Superior temporal gyrus (tissue), 1 donor: ENCODE measurements at regions not wholly inside any gene's neighbourhood (a gene's known extent, or its start where the extent isn't known, plus 50 kb on each side); places are given as distances from the start of the nearest gene placed in this dataset.
"Not testable (repeated sequence)": the region's sequence is repeated elsewhere in the genome, so short reads cannot be mapped to it uniquely, and the experiment has no call there.

ENCODE experiments used
- DNase-seq: peaks from one replicate; pipeline ENCODE4 v3.0.0-alpha.2; 2016; ENCODE audit errors: extremely low spot score

DNA sequence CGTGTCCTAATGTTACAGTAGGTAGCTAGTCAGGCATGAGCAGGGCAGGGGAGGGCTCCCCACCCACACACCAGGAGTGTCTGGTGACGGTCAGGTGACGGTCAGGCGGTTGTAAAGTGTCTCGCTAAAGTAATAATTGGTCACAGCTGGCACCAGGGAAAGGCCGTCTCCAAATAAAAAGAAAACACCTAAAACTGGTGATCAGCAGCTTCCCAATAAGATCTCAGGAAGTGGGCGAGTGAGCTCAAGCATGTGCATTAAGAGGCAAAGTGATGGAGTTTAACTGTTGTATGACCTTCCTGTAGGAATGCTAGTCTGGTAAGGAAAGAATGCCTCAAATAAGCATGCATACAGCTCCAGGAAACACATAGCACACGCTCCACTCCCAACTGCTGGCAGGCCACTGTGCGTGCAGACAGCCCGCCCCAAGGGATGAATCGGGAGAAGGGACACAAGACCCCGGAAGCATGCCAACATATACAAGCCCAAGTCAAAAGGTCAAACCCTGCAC, 177.1 kb downstream of the RNF144A start:
- no peak for DNase-seq

DNA sequence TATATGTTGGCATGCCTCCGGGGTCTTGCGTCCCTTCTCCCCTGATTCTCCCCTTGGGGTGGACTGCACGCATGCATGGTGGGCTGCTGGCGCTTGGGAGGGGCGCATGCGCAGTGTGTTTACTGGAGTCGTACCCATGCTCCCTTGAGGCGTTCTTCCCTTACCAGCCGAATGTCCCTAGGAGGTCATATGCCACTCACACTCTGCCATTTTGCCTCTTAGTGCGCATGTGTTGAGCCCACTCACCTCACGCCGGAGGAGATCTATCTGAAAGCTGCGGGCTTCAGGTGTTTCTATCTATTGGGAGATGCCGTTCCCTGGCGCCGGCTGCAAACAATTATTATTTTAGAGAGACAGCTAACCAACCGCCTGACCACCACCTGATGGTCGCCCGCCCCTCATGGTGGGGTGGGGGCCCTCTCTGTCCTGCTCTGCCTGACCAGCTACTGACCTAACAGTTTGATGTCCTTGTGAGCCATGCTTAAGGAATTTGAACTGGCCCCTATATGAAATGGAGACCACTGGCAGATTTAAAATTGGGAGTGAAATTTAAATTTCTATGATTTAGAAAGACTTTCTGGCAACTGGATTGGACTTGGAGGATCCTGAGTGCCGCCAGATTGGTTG, 179.6 kb downstream of the RNF144A start:
- no peak for DNase-seq

DNA sequence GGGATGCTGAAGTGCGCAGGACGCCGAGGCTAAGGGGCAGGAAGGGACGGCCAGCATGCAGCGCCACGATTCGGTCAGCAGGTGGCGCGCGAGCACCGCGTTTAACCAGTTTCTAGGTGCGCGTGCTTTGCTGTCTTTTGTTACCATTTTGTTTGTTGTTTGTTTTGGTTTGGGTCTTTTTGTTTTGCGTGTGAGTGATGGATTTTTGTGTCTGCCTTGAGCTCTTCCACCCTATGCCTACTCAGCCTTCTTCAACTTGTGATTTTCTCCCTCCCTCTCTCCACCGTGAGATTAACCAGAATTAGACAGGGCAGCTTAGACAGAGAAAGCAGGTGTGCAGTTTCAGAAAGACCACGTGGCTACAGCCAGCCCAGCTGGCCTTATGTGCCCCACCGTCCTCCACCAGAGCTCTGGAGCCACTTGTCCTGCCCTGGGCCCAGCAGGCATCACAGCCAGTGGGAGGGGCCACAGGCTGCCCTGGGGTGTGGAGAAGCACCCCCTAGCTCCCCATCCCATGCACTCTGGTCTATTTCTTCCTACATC, 180.2 kb downstream of the RNF144A start:
- peak; percentile 85 for DNase-seq

DNA sequence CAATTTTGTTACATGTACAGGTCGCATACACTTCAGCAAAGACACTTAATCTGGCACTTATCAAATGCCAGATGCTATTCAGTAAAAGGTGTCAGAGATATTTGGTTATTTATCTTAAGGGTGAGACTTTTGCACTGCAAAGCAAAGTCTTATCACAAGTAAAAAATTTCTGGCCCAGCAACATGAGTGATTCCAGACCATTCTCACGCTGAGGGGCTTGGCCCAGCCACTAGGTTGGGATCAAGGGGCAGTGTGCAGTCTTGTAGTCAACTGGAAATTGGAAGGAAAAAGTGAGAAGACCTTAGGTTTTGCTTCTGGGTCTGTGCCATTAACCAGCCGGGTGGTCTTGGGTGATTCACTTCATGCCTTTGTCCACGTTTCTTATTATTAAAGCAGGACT, 181.6 kb downstream of the RNF144A start:
- DNase-seq, result no peak

DNA sequence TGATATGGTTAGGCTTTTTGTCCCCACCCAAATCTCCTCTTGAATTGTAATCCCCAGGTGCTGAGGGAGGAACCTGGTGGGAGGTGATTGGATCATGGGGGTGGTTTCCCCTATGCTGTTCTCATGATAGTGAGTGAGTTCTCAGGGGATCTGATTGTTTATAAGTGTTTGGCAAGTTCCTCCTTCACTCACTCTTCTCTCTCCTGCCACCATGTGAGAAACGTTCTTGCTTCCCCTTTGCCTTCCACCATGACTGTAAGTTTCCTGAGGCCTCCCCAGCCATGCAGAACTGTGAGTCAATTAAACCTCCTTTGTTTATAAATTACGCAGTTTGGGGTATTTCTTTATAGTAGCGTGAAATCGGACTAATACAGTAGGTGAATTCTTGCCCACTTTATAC, 182.5 kb downstream of the RNF144A start:
- DNase-seq, result not testable (repeated sequence)

DNA sequence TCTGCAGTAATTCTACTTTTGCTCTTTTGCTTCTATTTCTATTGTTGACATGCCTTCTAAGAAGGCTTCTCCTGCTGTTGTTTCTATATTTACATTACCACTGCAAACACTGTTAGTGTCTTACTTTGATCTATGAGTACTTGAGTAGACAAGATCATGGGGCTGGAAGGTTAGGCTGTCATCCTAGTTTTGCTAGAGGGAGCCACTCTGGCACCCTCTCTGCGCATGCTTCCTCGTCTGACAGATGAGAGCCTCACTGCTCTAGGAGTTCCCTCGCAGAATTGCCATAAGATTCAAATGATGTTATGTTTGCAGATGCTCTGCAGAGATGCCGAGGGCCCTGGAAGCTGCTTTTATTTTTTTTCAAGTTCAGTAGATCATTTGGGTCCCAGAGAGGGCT, 185.6 kb downstream of the RNF144A start:
- DNase-seq, result no peak

DNA sequence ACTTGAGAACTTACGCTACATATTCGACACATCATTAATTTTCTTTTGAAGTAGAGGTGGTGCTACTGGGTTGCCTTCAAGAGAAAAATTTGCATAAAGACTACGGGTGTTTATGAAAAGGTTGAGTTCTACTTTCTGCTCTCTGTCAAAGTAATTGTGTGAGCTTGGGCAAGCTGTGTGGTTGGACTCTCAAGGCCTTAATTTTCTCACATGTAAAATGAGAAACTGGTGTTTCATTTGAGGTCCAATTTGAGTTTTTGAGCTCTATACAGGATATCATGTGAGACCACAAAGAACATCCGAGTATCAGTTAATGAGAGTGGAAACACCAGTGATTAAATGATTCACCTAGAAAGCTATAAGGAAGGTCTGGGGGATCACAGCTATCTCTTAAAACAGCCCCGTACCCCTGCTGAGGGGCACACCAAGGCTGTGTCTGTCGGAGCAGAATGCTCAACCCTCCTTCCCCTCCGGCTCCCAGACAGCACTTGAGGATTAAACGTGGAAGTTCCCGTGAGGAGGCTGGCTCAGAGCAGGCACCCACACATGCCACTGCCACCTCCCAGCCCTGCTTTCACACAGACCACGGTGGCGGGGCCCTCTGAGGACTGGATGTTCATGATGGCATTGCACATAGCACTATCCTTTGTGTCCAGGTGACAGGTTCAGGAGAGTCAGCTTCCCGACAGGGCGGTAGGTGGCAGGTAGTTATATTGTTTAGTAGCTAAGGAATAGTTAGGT, 191.8 kb downstream of the RNF144A start:
- DNase-seq, result no peak

DNA sequence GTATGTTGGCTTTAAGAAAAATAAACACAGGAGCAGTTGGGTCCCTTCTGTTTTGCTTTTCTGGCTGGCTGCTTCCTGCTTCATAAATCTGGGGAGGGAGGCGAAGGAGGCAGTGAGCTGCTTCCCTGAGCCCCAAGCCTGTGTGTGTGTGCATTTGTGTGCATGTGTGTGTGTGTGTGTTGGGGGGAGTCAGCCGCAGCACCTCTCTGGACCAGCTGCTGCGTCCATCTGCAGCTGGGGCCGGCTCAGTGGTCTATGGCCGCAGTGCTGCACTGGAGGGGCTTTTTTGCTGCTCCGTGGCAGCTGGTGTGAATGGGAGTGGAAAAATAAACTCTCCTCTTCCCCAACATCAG, 192.3 kb downstream of the RNF144A start:
- DNase-seq, result no peak

DNA sequence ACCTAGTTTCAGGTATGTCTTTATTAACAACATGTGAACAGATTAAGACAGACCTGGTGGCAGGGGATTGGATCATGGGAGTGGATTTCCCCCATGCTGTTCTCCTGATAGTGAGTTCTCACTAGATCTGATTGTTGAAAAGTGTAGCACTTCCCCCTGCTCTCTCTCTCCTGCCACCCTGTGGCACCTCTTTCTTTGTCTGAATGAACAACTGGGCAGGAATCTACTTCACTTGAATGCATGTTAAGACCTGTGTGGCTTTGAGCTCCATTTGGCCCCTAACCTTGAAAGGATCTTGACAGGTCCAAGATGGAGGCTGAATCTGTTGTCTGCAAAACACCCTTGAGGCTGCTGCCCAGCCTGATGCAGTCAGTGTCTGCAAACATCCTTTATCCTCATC, 194.4 kb downstream of the RNF144A start:
- DNase-seq, result no peak

DNA sequence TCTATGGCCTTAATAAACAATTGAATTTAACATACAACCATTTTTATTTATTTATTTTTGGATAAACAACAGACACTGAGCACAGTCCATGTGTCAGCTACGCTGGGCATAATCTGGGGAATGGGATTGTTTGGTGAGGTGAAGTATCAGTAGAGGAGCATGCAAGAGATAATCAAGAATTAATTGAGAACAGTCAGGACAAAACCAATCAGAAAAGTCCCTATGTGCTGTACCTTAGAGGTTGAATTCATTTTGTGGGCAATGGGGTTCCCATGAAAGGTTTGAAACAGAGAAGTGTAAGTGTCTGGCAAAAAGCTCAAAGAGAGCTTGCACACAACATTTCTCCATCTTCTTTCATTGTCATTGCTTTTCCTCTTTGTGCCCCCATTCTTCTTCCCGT, 198.2 kb downstream of the RNF144A start:
- DNase-seq, result no peak

DNA sequence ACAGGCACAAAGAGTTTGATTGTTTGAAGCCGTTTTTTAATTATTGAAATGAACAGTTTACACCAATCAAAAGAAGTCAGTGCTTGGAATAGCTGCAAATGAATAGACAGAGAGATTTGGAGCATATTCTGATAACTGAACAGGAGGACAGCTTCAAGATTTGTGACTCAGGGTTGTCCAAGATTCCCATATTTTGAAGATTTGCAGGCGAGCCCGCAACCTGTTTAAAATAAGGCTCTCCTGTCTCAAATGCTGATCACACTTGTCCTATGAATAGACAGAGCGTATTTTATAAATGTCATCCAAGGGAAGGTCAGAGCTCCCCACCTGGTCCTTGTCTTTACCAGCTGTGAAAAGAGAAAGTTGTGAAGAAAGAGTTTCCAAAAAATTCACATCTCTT, 198.7 kb downstream of the RNF144A start:
- DNase-seq, result no peak

DNA sequence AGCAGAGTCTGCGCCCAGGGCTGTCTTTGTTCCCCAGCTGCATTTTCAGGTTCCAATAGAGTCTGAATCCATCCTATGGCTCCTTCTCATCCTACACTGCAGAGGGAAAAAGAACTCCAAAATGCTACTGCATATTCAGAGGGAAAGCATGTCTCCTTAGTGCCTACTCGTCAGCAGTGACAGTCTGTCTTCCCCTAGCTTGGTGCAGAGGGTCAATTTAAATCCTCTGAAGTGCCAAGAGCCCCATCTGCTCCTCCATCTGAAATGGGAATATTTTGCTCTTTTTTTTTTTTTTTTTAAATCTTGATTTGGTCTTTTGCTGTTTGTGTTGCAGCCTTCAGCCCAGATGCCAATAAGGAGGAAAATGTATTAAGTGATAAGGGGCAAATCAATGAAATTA, 199.3 kb downstream of the RNF144A start:
- no peak for DNase-seq

DNA sequence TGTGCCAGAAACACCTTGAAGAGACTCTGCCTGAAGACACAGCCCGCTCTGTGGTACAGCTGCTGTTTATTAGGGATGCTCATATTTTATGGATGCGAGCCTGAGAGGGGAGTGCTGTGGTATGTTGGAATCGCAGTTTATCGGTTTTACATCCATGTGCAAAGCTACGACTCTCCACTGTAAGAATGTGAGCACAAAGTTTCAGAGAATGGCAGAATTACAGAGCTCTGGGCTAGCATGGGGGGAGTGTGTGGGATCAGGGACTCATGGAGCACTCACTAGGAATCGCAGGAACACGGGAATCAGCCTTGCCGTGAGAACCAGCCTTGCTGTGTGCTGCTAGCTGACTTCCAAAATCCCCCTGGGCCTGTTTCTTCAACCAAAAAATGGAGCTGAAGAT, 199.9 kb downstream of the RNF144A start:
- DNase-seq, result no peak

DNA sequence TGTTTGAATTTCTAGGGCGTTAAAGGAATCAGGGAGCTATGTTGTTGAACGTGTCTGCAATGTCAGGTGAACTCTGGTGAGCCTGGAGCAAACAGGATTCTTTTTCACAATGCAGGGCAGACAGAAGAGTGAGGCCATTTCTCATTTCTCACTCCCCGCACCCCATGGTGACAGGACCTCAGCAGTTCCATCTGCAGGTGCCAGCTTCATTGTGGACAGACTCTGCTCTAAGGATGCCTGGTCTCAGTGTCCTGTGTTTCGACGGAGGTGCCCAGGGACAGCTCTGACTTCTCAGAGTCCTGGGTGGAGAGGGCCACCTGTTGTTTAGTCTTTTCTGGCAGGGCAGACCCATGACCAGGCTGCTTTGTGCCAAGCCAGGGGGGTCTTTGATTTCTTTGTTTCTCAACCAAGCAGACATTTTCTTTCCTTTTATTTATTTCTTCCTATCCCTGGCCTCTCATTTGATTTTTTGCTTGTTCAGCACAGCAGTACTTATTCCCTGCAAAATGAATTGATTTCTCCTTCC, 201.5 kb downstream of the RNF144A start:
- no peak for DNase-seq

DNA sequence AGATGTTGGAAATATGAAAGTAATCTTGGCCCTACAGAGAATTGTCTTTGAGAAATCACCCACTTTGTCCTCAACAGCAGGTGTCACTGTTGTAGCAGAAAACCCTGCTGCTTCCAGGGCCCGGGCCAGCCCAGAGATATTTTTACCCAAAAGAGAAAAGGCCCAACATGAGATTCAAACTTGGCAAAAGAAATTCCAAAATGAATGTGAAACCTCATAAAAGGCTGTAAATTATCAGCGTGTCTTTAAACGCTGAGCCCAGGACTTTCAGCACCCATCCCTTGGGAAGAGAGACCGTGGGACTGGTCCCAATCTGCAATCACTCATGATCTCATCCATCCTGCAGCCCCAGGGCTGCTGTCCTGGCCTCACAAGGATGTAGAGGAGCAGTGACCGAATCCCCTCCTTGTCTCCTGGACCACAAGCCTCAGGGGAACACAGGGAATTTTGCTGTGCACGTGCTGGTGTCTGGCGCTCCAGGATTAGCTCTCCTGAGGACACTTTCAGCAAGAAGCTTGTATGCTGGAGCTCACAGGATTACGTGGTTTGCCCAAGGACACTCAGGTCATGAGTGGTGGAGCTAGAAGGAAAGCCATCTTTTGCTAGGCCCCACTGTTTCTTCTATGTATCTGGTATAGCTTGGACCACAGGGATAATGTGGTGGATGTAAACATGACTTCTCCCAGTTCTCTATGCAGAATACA, 202.1 kb downstream of the RNF144A start:
- peak; percentile 75 for DNase-seq

DNA sequence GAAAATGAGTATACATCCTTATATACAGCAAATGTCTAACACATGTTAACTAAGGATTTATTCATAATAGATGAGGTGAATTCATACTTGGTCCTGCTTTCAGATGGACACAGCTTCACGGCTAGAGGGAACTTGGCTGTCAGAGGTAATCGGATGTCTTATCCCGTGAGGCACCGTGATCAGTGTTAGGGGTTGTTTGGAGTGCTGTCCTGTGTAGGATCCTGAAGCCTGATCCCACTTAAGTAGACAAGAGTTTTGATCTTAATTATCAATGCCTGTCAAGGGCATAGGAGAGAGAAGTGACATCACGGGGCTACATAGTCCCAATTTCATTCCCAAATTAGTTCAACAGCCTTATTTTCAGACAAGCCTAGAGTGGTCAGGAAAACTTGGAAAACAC, 204.6 kb downstream of the RNF144A start:
- DNase-seq, result no peak

DNA sequence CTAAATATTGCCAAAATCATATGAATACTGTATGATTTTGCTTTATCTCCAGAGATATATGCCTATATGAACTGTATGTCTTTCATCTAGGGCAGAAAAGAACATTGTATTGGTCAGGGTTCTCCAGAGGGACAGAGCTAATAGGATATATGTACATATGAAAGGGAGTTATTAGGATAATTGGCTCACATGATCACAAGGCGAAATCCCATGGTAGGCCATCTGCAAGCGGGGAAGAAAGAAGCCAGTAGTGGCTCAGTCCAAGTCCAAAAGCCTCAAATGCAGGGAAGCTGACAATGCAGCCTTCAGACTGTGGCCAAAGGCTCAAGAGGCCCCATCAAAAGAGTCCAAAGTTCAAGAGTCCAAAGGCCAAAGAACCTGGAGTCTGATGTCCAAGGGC, 209.9 kb downstream of the RNF144A start:
- DNase-seq, result no peak

DNA sequence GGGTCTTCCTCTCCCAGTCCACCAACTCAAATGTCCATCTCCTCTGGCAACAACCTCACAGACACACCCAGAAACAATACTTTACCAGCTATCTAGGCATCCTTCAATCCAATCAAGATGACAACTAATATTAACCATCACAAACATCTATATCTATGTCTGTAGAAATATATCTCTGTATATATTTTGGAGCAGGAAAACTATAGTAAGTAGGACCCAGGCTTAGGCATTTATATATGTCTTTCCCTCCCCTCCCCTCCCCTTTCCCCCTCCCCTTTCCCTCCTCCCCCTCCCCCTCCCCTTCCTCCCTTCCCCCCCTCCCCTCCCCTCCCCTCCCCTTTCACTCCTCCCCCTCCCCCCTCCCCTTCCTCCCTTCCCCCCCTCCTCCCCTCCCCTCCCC, 210.5 kb downstream of the RNF144A start:
- no peak for DNase-seq

DNA sequence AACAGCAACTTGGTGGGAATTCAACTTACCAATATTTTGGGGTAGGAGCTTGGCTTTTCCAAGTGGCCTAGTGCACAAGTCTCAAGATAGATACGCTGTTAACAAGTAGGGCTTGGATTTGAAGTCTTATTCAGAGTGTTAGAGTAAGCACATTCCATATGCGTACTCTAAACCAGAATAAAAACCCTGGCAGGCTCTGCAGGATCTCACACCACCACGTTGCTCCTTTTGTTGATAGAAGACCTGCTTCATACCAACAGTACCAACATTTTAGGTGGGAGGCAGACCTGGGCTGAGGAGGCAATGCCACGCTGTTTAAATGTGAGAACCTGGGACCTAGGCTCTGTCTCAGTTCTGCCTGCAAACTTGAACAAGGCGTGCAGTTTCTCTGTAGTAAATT, 214.0 kb downstream of the RNF144A start:
- DNase-seq, result no peak

DNA sequence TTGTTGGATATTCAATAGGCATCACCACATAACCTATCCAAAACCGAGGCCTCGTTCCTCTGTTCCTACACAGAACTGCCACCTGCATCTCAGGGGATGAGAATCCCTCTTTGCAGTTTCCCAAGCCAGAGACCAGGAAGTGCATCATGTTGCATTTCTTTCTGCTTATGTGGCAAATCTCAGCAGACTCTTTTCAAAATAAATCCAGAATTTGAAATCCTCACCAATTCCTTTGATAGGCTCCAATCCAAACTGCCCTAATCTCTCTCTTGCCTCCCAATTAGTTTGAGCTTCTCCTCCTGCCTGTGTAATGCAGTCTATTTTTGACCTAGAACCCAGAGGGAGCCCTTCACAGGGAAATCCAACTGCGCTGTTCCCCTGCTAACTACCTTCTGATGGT, 215.5 kb downstream of the RNF144A start:
- no peak for DNase-seq

DNA sequence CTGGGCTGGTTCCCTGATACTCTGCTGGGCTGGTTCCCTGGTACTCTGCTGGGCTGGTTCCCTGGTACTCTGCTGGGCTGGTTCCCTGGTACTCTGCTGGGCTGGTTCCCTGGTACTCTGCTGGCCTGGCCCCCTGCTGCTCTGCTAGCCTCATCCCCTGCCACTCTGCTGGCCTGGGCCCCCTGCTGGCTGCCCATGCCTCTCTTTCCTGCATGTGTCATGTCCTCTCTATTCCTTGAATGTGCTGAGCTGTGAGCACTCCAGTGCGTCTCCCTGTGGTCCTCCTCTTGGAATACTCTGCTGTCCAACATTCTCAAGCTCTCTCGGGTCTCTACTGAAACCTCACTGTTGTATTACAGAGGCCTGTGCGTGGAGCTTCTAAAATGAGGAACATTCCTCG, 216.3 kb downstream of the RNF144A start:
- no peak for DNase-seq

DNA sequence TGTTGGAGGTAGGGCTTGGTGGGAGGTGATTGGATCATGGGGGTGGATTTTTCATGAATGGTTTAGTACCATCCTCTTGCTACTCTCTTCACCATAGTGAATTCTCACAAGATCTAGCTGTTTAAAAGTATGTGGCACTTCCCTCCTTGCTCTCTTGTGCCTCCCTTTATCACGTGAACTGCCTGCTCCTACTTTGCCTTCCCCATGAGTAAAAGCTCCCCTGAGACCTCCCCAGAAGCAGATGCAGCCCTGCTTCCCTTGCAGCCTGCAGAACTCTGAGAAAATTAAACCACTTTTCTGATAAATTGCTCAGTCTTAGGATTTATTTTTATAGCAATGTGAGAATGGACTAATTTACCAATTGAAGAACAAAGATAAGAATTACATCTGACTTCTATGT, 223.1 kb downstream of the RNF144A start:
- DNase-seq, result no peak

DNA sequence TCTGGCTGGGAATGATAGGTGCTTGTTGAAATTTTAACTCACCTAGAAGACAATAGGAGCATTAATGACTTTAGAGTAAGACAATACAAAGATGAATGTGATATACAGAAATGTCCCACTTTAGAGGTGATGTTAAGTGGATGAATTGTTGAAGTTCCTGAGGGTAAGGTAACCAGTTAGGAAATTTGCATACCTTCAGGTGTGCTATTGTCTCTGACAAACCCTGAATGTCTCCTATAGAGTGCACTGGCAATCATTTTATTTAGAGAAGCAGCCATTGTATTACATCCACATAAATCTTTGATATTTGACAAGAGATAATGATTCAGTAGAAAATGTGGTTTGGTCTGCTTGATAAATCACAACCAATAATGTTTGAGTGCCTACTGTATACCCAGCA, 228.5 kb downstream of the RNF144A start:
- DNase-seq, result no peak
